ENCODE measurements at regions not wholly inside any gene's neighbourhood (a gene's known extent, or its start where the extent isn't known, plus 50 kb on each side); places are given as distances from the start of the nearest gene placed in this dataset.

- TF ChIP-seq POLR2AphosphoS5 (IDR thresholded peaks at IDR 0.05; ENCODE audit: low read depth, low read length) (no peak), POLR2A (IDR thresholded peaks at IDR 0.05; ENCODE audit: low read depth, low read length) (no peak), TAF1 (IDR thresholded peaks at IDR 0.05; ENCODE audit: borderline replicate concordance, low read depth, low read length) (no peak)
Measured at GRCh38 chr7:116342125-116342524, 131.8 kb downstream of the TES start.

All from GM12892 (cell line).